SH-SY5Y (cell line): ENCODE measurements at regions not wholly inside any gene's neighbourhood (a gene's known extent, or its start where the extent isn't known, plus 50 kb on each side); places are given as distances from the start of the nearest gene placed in this dataset.

Experiments
- GATA2 ChIP-seq: IDR thresholded peaks from 2 replicates; pipeline ENCODE4 v1.6.1; 2011; ENCODE audit warnings: mild to moderate bottlenecking, low read depth, low read length
- GATA3 ChIP-seq: IDR thresholded peaks from 2 replicates; pipeline ENCODE4 v1.6.1; 2011; ENCODE audit warnings: low read depth, mild to moderate bottlenecking, low read length, moderate library complexity

DNA sequence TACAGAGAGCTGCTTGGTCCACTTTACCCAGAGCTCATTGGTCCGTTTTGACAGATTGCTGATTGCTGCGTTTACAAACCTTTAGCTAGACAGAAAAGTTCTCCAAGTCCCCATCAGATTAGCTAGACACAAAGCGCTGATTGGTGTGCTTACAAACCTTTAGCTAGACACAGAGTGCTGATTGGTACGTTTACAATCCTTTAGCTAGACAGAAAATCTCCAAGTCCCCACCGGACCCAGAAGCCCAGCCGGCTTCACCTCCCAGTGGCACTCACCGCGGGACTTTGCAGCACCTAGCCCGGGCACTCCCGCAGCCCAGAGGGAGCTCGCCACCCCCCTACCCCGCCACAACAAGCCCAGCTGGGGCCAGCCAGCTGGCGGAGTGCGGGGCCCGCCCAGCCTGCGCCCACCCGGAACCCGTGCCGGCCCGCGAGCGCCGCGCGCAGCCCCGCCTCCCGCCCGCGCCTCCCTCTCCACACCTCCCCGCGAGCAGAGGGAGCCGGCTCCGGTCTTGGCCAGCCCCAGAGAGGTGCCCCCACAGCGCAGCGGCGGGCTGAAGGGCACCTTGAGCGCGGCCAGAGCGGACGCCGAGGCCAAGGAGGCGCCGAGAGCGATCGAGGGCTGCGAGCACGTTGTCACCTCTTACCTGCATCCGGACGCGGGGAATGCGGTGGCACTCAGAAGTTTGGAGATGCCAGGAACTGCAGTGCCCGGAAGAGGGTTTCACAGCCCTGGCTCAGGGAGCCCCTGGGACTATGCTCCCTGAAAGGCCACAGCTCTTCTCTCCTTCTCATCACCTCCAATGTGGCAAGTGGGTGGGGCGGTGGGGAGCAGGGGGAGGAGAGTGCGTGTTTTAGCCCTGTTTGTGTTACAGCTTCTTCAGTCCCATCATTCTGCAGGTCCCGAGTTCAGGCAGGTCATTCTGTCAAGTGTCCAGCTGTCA is 1504.5 kb downstream of the CDH11 start:
- TF ChIP-seq GATA3, result no peak
- no peak for TF ChIP-seq GATA2
